ENCODE measurements at regions not wholly inside any gene's neighbourhood (a gene's known extent, or its start where the extent isn't known, plus 50 kb on each side); places are given as distances from the start of the nearest gene placed in this dataset.
"Not testable (repeated sequence)": the region's sequence is repeated elsewhere in the genome, so short reads cannot be mapped to it uniquely, and the experiment has no call there.

DNA sequence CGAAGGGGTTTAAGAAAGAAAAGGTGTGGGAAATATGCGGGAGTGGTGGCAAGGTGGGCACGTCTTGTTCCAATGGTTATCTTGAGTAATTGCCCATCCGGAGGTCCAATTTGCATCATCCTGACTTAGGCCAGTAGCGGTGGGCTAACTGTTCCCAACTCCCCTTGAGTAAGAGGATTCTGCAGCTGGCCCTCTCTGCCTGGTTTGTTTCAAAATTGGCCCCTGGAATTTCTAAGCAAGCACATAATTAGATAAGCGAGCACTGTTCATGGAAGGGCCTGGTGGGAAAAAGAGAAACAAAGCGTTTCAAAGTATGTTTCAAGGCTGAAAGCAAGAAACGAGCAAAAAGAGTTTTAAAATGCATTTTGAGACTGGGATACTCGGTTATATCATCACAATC lies 198.2 kb downstream of the CEP135 start:
- Histone ChIP-seq H3F3A (ENCODE audit: insufficient read depth) (no peaks in the 10 kb centered on the region), H4K20me1 (ENCODE audit: low read depth, low read length) (no peaks in the 10 kb centered on the region), H3K79me2 (ENCODE audit: insufficient read depth, low read length) (no peaks in the 10 kb centered on the region), H2AFZ (ENCODE audit: low read depth, low read length, severe bottlenecking) (no peak overlapping the region), H3K27me3 (ENCODE audit: low read length) (no peaks in the 10 kb centered on the region), H3K9ac (ENCODE audit: low read length) (no peak overlapping the region), H3K9me2 (replicated peaks; ENCODE audit: insufficient read depth, low read length) (no peaks in the 10 kb centered on the region), H3K9me3 (ENCODE audit: insufficient read depth, low read length) (no peaks in the 10 kb centered on the region), H3K4me2 (ENCODE audit: low read depth, low read length, poor library complexity, severe bottlenecking) (no peak overlapping the region), H3K4me3 (ENCODE audit: insufficient read depth, low read length, poor library complexity, severe bottlenecking) (no peak overlapping the region), H3K36me3 (ENCODE audit: low read length) (no peaks in the 10 kb centered on the region), H3K27ac (ENCODE audit: low read depth, low read length) (no peak overlapping the region)
- TF ChIP-seq EZH2phosphoT487 (conservative IDR thresholded peaks at IDR 0.05; ENCODE audit: low read length) (no peak), CTCF (IDR thresholded peaks at IDR 0.05; ENCODE audit: insufficient read depth, low read length, poor library complexity, severe bottlenecking) (no peak)

DNA sequence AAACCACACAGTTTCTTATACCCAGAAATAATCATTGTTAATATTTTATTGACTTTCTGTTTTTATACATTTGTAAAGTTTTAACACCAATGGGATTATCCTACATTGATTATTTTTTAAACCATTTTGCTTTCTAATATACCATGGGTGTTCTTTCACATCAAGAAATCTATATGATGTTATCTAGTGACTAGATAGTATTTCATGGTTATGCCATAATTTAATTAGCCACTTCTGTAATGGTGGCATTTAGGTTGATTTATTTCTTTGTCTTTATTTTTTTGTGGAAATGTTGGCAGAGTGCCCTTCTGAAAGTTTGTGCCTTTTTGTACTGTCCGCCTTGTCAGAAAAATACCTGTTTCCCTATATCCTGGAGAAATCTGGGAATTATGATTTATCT lies 193.3 kb downstream of the CEP135 start:
- Histone ChIP-seq H3K27ac (ENCODE audit: low read depth, low read length) (no peak overlapping the region), H3F3A (ENCODE audit: insufficient read depth) (no peaks in the 10 kb centered on the region), H3K9me2 (replicated peaks; ENCODE audit: insufficient read depth, low read length) (no peaks in the 10 kb centered on the region), H3K79me2 (ENCODE audit: insufficient read depth, low read length) (no peaks in the 10 kb centered on the region), H4K20me1 (ENCODE audit: low read depth, low read length) (no peaks in the 10 kb centered on the region), H3K9me3 (ENCODE audit: insufficient read depth, low read length) (no peaks in the 10 kb centered on the region), H3K4me3 (ENCODE audit: insufficient read depth, low read length, poor library complexity, severe bottlenecking) (no peak overlapping the region), H3K27me3 (ENCODE audit: low read length) (no peaks in the 10 kb centered on the region), H3K9ac (ENCODE audit: low read length) (no peak overlapping the region), H3K4me2 (ENCODE audit: low read depth, low read length, poor library complexity, severe bottlenecking) (no peak overlapping the region), H2AFZ (ENCODE audit: low read depth, low read length, severe bottlenecking) (no peak overlapping the region), H3K36me3 (ENCODE audit: low read length) (no peaks in the 10 kb centered on the region)
- TF ChIP-seq CTCF (IDR thresholded peaks at IDR 0.05; ENCODE audit: insufficient read depth, low read length, poor library complexity, severe bottlenecking): no peak
- no peak for TF ChIP-seq EZH2phosphoT487 (conservative IDR thresholded peaks at IDR 0.05; ENCODE audit: low read length)

DNA sequence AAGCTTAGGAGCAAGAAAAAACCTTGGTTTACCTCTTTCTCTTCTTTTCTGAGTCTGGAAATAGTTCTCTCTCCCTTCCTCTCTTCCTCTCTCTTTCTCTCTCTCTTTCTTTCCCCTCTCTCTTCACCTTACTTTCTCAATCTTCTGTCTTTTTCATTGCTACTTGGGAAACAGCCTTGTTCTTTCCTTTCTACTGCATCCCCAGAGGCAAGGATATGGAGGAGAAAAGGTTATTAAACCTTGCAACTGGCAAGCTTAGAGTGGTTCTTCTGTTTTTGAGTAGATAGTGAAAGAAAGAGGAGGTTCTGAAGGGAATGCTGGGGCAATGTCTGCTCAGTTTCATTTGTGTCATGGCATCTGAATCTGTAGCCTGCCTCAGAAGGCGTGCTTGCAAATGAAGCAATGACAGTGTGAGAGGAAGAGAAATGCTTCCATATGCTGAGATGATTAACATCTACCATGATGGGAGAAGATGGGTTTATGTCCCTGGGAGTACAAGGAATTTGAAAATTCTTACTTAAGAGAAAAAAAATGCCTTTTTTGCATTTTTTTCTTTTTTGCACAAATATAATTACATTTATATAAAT lies 190.6 kb downstream of the CEP135 start:
- Histone ChIP-seq H3F3A (ENCODE audit: insufficient read depth) (no peaks in the 10 kb centered on the region), H3K9me3 (ENCODE audit: insufficient read depth, low read length) (no peaks in the 10 kb centered on the region), H3K9ac (ENCODE audit: low read length) (no peak overlapping the region), H3K79me2 (ENCODE audit: insufficient read depth, low read length) (no peaks in the 10 kb centered on the region), H3K4me3 (ENCODE audit: insufficient read depth, low read length, poor library complexity, severe bottlenecking) (no peak overlapping the region), H3K27ac (ENCODE audit: low read depth, low read length) (no peak overlapping the region), H3K27me3 (ENCODE audit: low read length) (no peaks in the 10 kb centered on the region), H3K4me2 (ENCODE audit: low read depth, low read length, poor library complexity, severe bottlenecking) (no peak overlapping the region), H2AFZ (ENCODE audit: low read depth, low read length, severe bottlenecking) (no peak overlapping the region), H3K9me2 (replicated peaks; ENCODE audit: insufficient read depth, low read length) (no peaks in the 10 kb centered on the region), H3K36me3 (ENCODE audit: low read length) (no peaks in the 10 kb centered on the region), H4K20me1 (ENCODE audit: low read depth, low read length) (no peaks in the 10 kb centered on the region)
- no peak for TF ChIP-seq EZH2phosphoT487 (conservative IDR thresholded peaks at IDR 0.05; ENCODE audit: low read length)
- no peak for TF ChIP-seq CTCF (IDR thresholded peaks at IDR 0.05; ENCODE audit: insufficient read depth, low read length, poor library complexity, severe bottlenecking)

DNA sequence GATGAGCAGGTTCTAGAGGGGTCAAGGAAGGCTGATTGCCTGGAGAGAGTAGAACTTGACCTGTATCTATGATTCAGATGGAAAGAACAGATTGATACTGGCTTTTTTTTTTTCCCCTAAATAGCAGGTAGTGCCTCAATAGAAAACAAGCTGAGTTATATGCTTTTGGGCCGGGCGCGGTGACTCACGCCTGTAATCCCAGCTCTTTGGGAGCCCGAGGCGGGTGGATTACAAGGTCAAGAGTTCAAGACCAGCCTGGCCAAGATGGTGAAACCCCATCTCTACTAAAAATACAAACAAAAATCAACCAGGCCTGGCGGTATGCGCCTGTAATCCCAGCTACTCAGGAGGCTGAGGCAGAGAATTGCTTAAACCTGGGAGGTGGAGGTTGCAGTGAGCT lies 186.1 kb downstream of the CEP135 start:
- H2AFZ ChIP-seq (ENCODE audit: low read depth, low read length, severe bottlenecking); H3K27me3 ChIP-seq (ENCODE audit: low read length); H3F3A ChIP-seq (ENCODE audit: insufficient read depth); H3K27ac ChIP-seq (ENCODE audit: low read depth, low read length); H3K9me2 ChIP-seq (replicated peaks; ENCODE audit: insufficient read depth, low read length); H3K79me2 ChIP-seq (ENCODE audit: insufficient read depth, low read length); H3K4me2 ChIP-seq (ENCODE audit: low read depth, low read length, poor library complexity, severe bottlenecking); H3K9me3 ChIP-seq (ENCODE audit: insufficient read depth, low read length); H3K36me3 ChIP-seq (ENCODE audit: low read length); H3K4me3 ChIP-seq (ENCODE audit: insufficient read depth, low read length, poor library complexity, severe bottlenecking); H3K9ac ChIP-seq (ENCODE audit: low read length); H4K20me1 ChIP-seq (ENCODE audit: low read depth, low read length): not testable (repeated sequence)
